Stimulated activated CD8-positive, alpha-beta memory T cell treated with anti-CD3 and anti-CD28 coated beads, Interleukin-2, amount 100 ng/mL, for 1 hour (primary cell): ENCODE measurements at regions not wholly inside any gene's neighbourhood (a gene's known extent, or its start where the extent isn't known, plus 50 kb on each side); places are given as distances from the start of the nearest gene placed in this dataset.
"Not testable (repeated sequence)": the region's sequence is repeated elsewhere in the genome, so short reads cannot be mapped to it uniquely, and the experiment has no call there.

Experiments used
- DNase-seq, 2 donors: peaks; one replicate each; pipeline ENCODE4 v3.0.0-alpha.2; 2020; ENCODE audit warnings: low read depth in 2 of 2

DNA sequence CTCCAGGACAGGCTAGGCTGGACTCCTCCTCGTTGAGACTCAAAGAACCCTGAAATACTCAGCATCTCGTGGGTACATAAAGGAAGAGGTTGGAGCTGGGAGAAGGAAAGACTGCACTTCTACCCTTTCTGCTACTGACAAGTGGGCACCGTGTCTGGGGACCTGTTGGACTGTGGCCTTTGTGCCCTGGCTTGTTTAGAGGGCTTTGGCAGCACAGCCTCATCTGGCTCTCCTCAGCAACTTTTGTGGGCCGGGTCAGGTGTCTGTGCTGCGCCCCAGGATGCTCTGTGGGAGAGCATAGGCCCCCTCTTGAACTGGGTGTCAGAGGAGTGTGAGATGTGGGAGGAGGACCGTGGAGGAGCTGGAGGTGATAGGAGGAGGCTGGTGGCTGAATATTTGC lies 142.4 kb downstream of the FCRL5 start:
- no peak for DNase-seq

DNA sequence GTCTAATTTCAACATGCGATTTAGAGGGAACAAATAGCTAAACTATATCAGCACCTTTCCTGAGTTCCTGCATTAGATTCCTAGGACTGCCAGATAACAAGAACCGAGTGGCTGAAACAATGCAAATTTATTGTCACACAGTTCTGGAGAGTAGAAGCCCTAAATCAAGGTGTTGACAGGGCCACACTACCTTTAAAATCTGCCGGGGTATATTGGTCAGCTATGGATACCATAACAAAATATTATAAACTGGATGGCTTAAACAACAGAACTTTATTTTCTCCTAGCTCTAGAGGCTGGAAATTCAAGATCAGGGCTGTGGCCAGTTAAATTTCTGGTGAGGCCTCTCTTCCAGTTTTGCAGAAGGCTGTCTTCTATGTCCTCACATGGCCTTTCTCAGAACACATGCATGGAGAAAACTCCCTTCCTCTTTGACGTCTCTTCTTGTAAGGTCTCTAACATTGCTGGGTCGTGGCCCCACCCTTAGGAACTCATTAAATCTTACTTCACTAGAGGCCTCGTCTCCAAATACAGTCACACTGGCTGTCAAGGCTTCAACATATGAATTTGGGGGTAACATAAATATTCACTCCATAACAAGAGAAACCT lies 144.3 kb downstream of the FCRL5 start:
- no peak for DNase-seq

DNA sequence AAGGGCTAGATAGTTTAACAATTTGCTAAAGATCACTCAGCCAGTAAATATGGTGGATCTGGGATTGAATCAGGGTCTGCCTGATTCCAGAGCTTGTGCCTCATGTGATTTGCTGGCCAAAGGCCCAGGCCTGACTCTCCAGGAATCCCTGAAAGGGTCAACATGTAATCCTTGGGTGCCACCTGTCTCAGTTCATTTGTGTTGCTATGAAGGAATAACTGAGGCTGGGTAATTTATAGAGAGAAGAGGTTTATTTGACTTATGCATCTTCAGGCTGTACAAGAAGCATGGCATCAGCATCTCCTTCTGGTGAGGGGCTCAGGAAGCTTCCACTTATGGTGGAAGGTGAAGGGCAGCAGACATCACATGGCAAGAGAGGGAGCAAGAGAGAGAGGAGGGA lies 144.9 kb downstream of the FCRL5 start:
- no peak for DNase-seq

- DNase-seq, result no peak
Observed at GRCh38 chr1:157405662-157406061, 146.7 kb downstream of the FCRL5 start.

GRCh38 chr1:157404614-157405013 lies 147.7 kb downstream of the FCRL5 start:
- no peak for DNase-seq

- DNase-seq, result no peak
Observed at GRCh38 chr1:157404063-157404501, 148.2 kb downstream of the FCRL5 start.

DNA sequence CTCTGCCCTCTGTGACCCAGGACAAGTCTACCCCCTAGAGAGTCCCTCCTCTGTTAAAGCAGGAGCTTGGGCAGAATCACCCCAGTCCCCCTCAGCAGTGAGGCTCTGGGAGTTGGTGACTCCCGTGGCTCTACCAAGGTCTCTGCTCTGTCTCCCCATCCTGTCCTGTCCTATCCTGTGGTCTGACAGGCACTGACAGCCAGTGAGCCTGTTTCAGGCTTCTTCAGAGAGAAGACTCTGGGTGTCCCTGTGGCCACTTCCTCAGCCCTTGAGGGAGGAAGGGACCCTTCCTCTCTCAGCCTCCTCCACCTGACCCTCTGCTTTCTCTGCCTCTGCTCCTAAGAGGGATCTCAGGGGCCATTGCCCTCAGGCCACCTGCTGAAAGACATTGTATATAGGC lies 148.7 kb downstream of the FCRL5 start:
- DNase-seq, result no peak

DNA sequence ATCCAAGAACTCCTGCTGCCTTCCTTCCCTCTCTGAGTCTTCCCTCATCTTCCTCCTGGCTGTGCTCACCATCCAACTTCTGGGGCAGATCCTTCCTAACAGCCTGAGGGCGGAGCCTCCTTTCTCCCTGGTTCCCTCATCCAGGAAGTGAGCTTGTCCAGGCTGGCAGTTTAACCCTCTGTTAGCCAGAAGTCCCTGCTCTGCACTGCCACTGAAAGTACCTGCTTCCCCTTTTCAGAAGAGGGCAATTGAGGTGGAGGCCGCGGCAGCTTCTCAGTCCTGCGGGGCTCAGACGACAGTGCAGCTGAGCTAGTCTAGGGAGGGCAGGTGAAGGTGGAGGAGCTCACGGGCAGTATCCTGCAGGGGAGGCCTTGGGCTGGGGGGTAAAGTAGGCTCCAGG lies 149.1 kb downstream of the FCRL5 start:
- no peak for DNase-seq

DNA sequence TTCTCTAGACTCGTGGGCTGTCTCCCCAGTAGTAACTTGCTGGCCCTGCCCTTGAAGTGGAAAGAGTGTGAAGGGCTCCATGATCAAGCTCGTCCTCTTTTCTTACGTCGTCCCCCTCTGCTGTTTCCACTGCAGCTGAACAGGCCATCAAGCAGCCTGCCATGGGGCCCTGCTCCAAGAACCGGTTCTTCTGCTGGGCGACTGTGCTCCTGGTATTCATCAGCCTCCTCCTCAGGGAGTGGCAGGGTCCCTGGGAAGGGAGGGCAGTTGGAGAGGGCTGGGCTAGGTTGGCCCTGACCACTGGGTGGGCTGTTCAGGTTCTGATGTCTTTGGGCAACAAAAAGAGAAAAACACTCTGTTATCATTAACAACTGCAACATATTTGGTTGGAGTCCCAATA lies 151.5 kb downstream of the FCRL5 start:
- no peak for DNase-seq

DNA sequence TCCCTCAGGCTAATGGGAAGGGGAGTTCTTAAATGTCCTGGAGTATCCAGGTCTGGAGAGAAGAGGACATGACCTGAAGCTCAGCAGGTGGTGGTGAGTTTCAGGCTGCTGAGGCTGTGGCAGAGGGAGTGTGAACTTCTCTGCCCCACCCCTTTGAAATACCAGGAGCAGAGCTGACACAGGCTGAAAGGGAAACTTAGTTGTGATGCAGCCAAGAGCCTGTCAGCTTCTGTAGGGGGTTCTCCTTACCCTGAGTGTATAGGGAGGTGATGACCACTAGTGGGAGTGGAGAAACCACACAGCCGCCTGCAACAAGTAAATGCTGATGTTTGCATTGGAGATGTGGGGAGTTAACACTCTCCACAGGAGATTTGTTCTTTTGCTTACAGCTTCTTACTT lies 152.3 kb downstream of the FCRL5 start:
- no peak for DNase-seq

GRCh38 chr1:157399343-157399983 lies 152.9 kb downstream of the FCRL5 start:
- DNase-seq, result no peak

DNA sequence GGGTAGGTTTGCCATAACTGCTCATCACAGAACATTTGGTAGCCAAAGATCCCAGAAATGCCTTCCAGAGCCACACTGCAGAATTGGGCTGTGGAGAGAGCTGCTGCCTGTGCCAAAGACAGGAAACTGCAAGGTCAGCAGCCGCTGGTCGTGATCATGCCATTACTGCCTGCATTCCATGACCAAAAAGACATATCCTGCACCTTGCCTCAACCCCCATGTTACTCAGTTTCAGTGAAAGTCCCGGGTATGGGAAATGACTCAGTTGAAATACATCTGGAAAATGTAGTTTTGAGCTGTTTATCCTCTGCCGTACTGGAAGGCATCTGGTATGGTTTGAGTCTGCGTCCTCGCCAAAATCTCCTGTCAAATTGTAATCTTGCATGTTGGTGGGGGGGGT lies 161.7 kb downstream of the FCRL5 start:
- no peak for DNase-seq

DNA sequence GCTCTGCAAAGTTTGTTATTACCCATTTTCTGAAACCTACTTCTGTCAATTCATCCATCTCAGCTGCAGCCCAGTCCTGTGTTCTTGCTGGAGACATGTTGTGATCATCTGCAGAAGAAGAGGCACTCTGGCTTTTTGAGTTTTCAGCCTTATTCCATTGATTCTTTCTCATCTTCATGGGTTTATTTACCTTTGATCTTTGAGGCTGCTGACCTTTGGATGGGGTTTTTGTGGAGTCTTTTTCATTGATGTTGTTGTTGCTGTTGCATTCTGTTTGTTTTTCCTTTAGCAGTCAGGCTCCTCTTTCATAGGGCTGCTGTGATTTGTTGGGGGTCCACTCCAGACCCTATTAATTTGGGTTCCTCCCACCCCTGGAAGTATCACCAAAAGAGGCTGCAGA lies 164.3 kb downstream of the FCRL5 start:
- no peak for DNase-seq

GRCh38 chr1:157384258-157384657 lies 168.1 kb downstream of the FCRL5 start:
- no peak for DNase-seq

- DNase-seq, result no peak
Observed at GRCh38 chr1:157382351-157382750, 170.0 kb downstream of the FCRL5 start.

DNA sequence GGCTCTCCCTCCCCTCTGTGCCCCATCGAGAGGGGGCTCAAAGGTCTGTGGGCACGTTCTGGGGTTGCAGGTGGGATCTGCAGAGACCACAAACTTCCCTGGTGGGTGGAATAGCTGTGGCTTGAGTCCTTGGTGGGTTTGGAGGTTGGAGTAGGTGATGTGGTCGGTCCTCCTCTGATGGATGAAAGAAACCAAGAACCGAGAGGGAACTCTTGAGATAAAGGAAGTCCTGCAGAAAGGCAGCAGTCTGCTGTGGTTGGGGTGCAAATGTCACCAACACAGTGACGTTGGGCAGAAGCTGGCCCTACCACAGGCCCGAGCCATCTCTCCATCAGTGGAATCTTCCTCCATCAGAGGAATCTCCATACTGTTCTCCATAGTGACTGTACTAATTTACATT lies 171.8 kb downstream of the FCRL5 start:
- DNase-seq, result no peak

GRCh38 chr1:157377280-157377713 lies 175.0 kb downstream of the FCRL5 start:
- DNase-seq, result not testable (repeated sequence)

- DNase-seq, result no peak
Observed at GRCh38 chr1:157376681-157377080, 175.6 kb downstream of the FCRL5 start.

DNA sequence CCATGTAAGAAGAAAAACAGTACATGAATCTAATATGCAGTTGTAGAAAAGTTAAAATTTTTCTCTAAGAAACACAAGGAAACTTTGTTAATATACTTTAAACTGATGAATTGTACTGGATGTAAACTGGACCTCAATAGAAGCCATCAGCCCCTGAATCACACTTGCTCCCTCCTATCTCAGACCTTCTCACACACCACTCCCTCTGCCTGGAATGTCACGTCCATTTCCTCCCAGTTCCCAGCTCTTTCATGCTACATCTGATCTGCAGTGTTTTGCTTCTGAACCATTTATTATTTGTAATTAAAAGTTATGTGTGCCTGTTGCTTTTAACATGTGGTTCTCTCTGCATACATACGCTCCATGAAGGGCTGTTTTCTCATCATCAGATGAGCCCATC lies 180.0 kb downstream of the FCRL5 start:
- DNase-seq, result not testable (repeated sequence)

DNA sequence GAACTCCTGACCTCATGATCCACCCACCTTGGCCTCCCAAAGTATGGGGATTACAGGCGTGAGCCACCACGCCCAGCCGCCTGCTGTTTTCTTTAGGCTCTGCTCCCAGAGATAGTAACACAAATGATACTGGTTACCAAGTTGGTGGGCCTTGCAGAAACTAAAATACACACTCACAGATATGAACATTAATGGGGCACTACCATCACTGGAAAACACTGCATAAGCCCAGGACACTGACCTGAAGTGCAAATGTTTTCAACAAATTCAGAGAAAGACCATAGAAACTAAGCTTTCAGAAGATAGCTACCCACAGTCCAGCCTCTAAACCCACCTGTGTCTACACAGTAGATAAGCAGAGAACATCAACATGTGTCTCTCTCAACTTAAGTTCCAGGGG lies 180.5 kb downstream of the FCRL5 start:
- no peak for DNase-seq

DNA sequence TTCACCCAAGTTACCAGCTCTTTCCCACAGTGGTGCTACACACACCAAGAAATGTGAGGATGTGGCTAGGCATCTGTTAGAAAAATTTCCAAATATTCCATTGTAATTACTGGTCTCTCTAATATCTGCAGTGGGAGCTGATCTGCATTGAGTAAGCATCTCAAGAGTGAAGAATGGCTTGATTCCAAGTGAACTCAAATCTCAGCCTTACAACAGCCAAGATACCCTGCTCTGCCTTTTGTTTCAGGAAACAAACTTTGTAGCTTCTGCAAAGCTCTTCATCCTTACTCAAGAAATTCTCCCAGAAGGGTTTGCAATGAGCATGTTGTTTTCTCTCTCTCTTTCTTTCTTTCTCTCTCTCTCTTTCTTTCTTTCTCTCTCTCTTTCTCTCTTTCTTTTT lies 181.1 kb downstream of the FCRL5 start:
- no peak for DNase-seq

GRCh38 chr1:157370698-157371097 lies 181.6 kb downstream of the FCRL5 start:
- no peak for DNase-seq

GRCh38 chr1:157369808-157370521 lies 182.3 kb downstream of the FCRL5 start:
- DNase-seq, result peak in 1 of 2 donors; percentile 11
